ENCODE measurements at regions not wholly inside any gene's neighbourhood (a gene's known extent, or its start where the extent isn't known, plus 50 kb on each side); places are given as distances from the start of the nearest gene placed in this dataset.

GRCh38 chr5:3825531-3826451, 230.2 kb downstream of the IRX1 start:
- no peak for DNase-seq (ENCODE audit: low read depth in 2 of 2)

- no peak for DNase-seq (ENCODE audit: low read depth in 2 of 2)
These were observed 232.0 kb downstream of the IRX1 start for GRCh38 chr5:3827624-3828023.

- DNase-seq (ENCODE audit: low read depth in 2 of 2), result no peak
These were observed 233.1 kb downstream of the IRX1 start for GRCh38 chr5:3828761-3829160.

- no peak for DNase-seq (ENCODE audit: low read depth in 2 of 2)
These were observed 237.9 kb downstream of the IRX1 start for GRCh38 chr5:3833566-3833965.

- DNase-seq (ENCODE audit: low read depth in 2 of 2), result no peak
These were observed 240.2 kb downstream of the IRX1 start for GRCh38 chr5:3835811-3836210.

- no peak for DNase-seq (ENCODE audit: low read depth in 2 of 2)
These were observed 240.9 kb downstream of the IRX1 start for GRCh38 chr5:3836528-3836927.

- no peak for DNase-seq (ENCODE audit: low read depth in 2 of 2)
These were observed 241.9 kb downstream of the IRX1 start for GRCh38 chr5:3837506-3837905.

GRCh38 chr5:3839151-3839550, 243.5 kb downstream of the IRX1 start:
- DNase-seq (ENCODE audit: low read depth in 2 of 2), result no peak

GRCh38 chr5:3842591-3842990, 247.0 kb downstream of the IRX1 start:
- DNase-seq (ENCODE audit: low read depth in 2 of 2), result no peak

- DNase-seq (ENCODE audit: low read depth in 2 of 2), result no peak
These were observed 248.1 kb downstream of the IRX1 start for GRCh38 chr5:3843706-3844105.

- no peak for DNase-seq (ENCODE audit: low read depth in 2 of 2)
These were observed 248.6 kb downstream of the IRX1 start for GRCh38 chr5:3844266-3844665.

- DNase-seq (ENCODE audit: low read depth in 2 of 2), result no peak
These were observed 249.6 kb downstream of the IRX1 start for GRCh38 chr5:3845230-3845629.

- DNase-seq (ENCODE audit: low read depth in 2 of 2), result no peak
These were observed 256.7 kb downstream of the IRX1 start for GRCh38 chr5:3852161-3852916.

GRCh38 chr5:3853362-3853761, 257.7 kb downstream of the IRX1 start:
- no peak for DNase-seq (ENCODE audit: low read depth in 2 of 2)

GRCh38 chr5:3854188-3854821, 258.7 kb downstream of the IRX1 start:
- DNase-seq (ENCODE audit: low read depth in 2 of 2), result no peak

- DNase-seq (ENCODE audit: low read depth in 2 of 2), result no peak
These were observed 260.4 kb downstream of the IRX1 start for GRCh38 chr5:3856036-3856435.

- no peak for DNase-seq (ENCODE audit: low read depth in 2 of 2)
These were observed 262.9 kb downstream of the IRX1 start for GRCh38 chr5:3858524-3858923.

- DNase-seq (ENCODE audit: low read depth in 2 of 2), result no peak
These were observed 267.3 kb downstream of the IRX1 start for GRCh38 chr5:3862906-3863305.

- no peak for DNase-seq (ENCODE audit: low read depth in 2 of 2)
These were observed 279.5 kb downstream of the IRX1 start for GRCh38 chr5:3875144-3875543.

- no peak for DNase-seq (ENCODE audit: low read depth in 2 of 2)
These were observed 282.6 kb downstream of the IRX1 start for GRCh38 chr5:3878267-3878666.

- no peak for DNase-seq (ENCODE audit: low read depth in 2 of 2)
These were observed 287.4 kb downstream of the IRX1 start for GRCh38 chr5:3883040-3883439.
